SK-N-SH treated with all-trans-retinoic acid at 6 μM for 48 hours (cell line): ENCODE measurements at regions not wholly inside any gene's neighbourhood (a gene's known extent, or its start where the extent isn't known, plus 50 kb on each side); places are given as distances from the start of the nearest gene placed in this dataset.

ENCODE experiments used
- CREB5 ChIP-seq: fragments of 250-450 bp; sonication (Bioruptor Pico); IDR thresholded peaks from 2 replicates; pipeline ENCODE4 v1.5.1; 2020; ENCODE audit warnings: low read depth, mild to moderate bottlenecking, moderate library complexity
- CSDC2 ChIP-seq: fragments of 250-450 bp; sonication (Bioruptor Pico); IDR thresholded peaks from 2 replicates; pipeline ENCODE4 v1.5.0; 2020; ENCODE audit warnings: mild to moderate bottlenecking, moderate library complexity
- CSRNP3 ChIP-seq: fragments of 250-450 bp; sonication (Bioruptor Pico); IDR thresholded peaks from 2 replicates; pipeline ENCODE4 v1.5.1; 2021; ENCODE audit warnings: mild to moderate bottlenecking, moderate library complexity
- GLIS3 ChIP-seq: fragments of 250-450 bp; sonication (Bioruptor Pico); IDR thresholded peaks from 2 replicates; pipeline ENCODE4 v1.5.0; 2020; ENCODE audit warnings: mild to moderate bottlenecking, moderate library complexity
- ISL1 ChIP-seq: fragments of 250-450 bp; sonication (Bioruptor Pico); IDR thresholded peaks from 2 replicates; pipeline ENCODE4 v2.1.2; 2022; ENCODE audit warnings: mild to moderate bottlenecking, moderate library complexity
- PPARA ChIP-seq: fragments of 250-450 bp; sonication (Bioruptor Pico); IDR thresholded peaks from 2 replicates; pipeline ENCODE4 v1.5.0; 2020; ENCODE audit warnings: mild to moderate bottlenecking, borderline replicate concordance
- TOX ChIP-seq: fragments of 250-450 bp; sonication (Bioruptor Pico); IDR thresholded peaks from 2 replicates; pipeline ENCODE4 v1.8.0; 2021; ENCODE audit warnings: mild to moderate bottlenecking, moderate library complexity, borderline replicate concordance
- ZFP3 ChIP-seq: fragments of 250-450 bp; sonication (Bioruptor Pico); IDR thresholded peaks from 2 replicates; pipeline ENCODE4 v1.5.0; 2020; ENCODE audit warnings: mild to moderate bottlenecking, moderate library complexity

GRCh38 chr7:52017802-52018679 is 701.4 kb upstream of the COBL start:
- TF ChIP-seq PPARA (CRISPR knock-in tag) (no peak), CREB5 (CRISPR knock-in tag) (no peak), TOX (CRISPR knock-in tag) (no peak), GLIS3 (CRISPR knock-in tag) (no peak), ISL1 (no peak), CSDC2 (CRISPR knock-in tag) (no peak), CSRNP3 (CRISPR knock-in tag) (no peak), ZFP3 (no peak)
